Fibroblast of skin of right quadriceps (primary cell): ENCODE measurements at regions not wholly inside any gene's neighbourhood (a gene's known extent, or its start where the extent isn't known, plus 50 kb on each side); places are given as distances from the start of the nearest gene placed in this dataset.
A peak's percentile ranks its signal among the peaks of the same experiment; 100 is the strongest.

ENCODE experiments used
- DNase-seq: peaks from one replicate; pipeline ENCODE4 v3.0.0-alpha.2; 2013

- no peak for DNase-seq
These were observed 329.5 kb downstream of the MFSD1 start for GRCh38 chr3:159131376-159131775.

GRCh38 chr3:159137949-159138348 lies 336.1 kb downstream of the MFSD1 start:
- no peak for DNase-seq

GRCh38 chr3:159139326-159139725 lies 337.5 kb downstream of the MFSD1 start:
- DNase-seq: no peak

GRCh38 chr3:159144472-159144871 lies 342.6 kb downstream of the MFSD1 start:
- DNase-seq: no peak

- DNase-seq: no peak
These were observed 343.0 kb downstream of the MFSD1 start for GRCh38 chr3:159144891-159145290.

- DNase-seq: no peak
These were observed 344.5 kb downstream of the MFSD1 start for GRCh38 chr3:159146392-159146791.

- no peak for DNase-seq
These were observed 345.1 kb downstream of the MFSD1 start for GRCh38 chr3:159146856-159147435.

GRCh38 chr3:159147813-159148212 lies 346.0 kb downstream of the MFSD1 start:
- DNase-seq: no peak

- DNase-seq: no peak
These were observed 346.6 kb downstream of the MFSD1 start for GRCh38 chr3:159148466-159148865.

- DNase-seq: no peak
These were observed 347.3 kb downstream of the MFSD1 start for GRCh38 chr3:159149131-159149530.

- DNase-seq: no peak
These were observed 347.8 kb downstream of the MFSD1 start for GRCh38 chr3:159149633-159150032.

- DNase-seq: no peak
These were observed 348.3 kb downstream of the MFSD1 start for GRCh38 chr3:159150180-159150579.

- no peak for DNase-seq
These were observed 349.3 kb downstream of the MFSD1 start for GRCh38 chr3:159151130-159151529.

GRCh38 chr3:159157275-159157674 lies 355.4 kb downstream of the MFSD1 start:
- no peak for DNase-seq

GRCh38 chr3:159158213-159158612 lies 356.4 kb downstream of the MFSD1 start:
- DNase-seq: no peak

GRCh38 chr3:159158801-159159200 lies 356.9 kb downstream of the MFSD1 start:
- no peak for DNase-seq

- DNase-seq: no peak
These were observed 357.7 kb downstream of the MFSD1 start for GRCh38 chr3:159159546-159159945.

- no peak for DNase-seq
These were observed 361.8 kb downstream of the MFSD1 start for GRCh38 chr3:159163656-159164055.

GRCh38 chr3:159165961-159166360 lies 364.1 kb downstream of the MFSD1 start:
- DNase-seq: no peak

GRCh38 chr3:159166899-159167586 lies 365.2 kb downstream of the MFSD1 start:
- no peak for DNase-seq

- DNase-seq: no peak
These were observed 366.9 kb downstream of the MFSD1 start for GRCh38 chr3:159168788-159169187.

GRCh38 chr3:159169828-159170227 lies 368.0 kb downstream of the MFSD1 start:
- DNase-seq: peak; percentile 82

- DNase-seq: peak; percentile 67
These were observed 368.7 kb downstream of the MFSD1 start for GRCh38 chr3:159170436-159171003.

GRCh38 chr3:159171333-159171732 lies 369.5 kb downstream of the MFSD1 start:
- no peak for DNase-seq

GRCh38 chr3:159172473-159172872 lies 370.6 kb downstream of the MFSD1 start:
- DNase-seq: no peak
